ENCODE measurements at regions not wholly inside any gene's neighbourhood (a gene's known extent, or its start where the extent isn't known, plus 50 kb on each side); places are given as distances from the start of the nearest gene placed in this dataset.

DNA sequence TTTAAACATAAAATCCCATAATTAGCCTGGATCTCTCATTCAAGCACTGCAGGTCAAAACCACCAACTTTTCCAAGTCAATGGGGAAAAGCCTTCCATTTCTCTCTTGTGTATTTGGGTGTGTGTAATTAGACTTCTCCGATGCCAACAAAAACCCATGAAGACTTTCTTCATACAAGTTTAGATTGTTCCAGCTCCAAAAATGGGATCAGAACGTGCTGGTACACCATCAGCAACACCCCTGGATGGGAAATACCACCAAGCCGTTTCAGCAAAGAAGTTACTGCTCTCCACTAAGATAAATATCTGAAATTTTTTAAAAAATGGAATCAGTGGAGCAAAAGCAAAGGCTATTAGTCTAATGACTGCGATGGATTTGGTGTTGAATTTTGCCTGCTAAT lies 837.3 kb upstream of the SOX9 start:
- dilution Hi-C loops (cut with HindIII; ENCODE audit: low sequenced_read_pairs, unreplicated experiment) (no loop called here), in situ Hi-C loops (cut with MboI; ENCODE audit: low sequenced_read_pairs) (no loop called here), intact Hi-C loops (cut with micrococcal nuclease) (no loop called here)
- Histone ChIP-seq H3K4me3 (ENCODE audit: insufficient read depth, low read depth, low read length) (no peak overlapping the region), H2BK15ac (ENCODE audit: low read depth, low read length) (no peak overlapping the region), H3K36me3 (ENCODE audit: control insufficient read depth, insufficient read depth, low read length) (no peaks in the 10 kb centered on the region), H2BK20ac (ENCODE audit: low read depth, low read length) (no peak overlapping the region), H3K4ac (ENCODE audit: low read depth, low read length) (no peak overlapping the region), H4K8ac (ENCODE audit: low read depth in 2 of 2, low read length in 2 of 2) (no peak overlapping the region), H3K4me2 (ENCODE audit: low read depth, low read length) (no peak overlapping the region), H3K9me1 (ENCODE audit: insufficient read depth, low read length) (no peaks in the 10 kb centered on the region), H3K14ac (replicated peaks; ENCODE audit: low read depth, low read length) (no peak overlapping the region), H2AFZ (replicated peaks; ENCODE audit: low read length, poor library complexity) (no peak overlapping the region), H2AK9ac (replicated peaks; ENCODE audit: low read depth, low read length, poor library complexity) (no peak overlapping the region), H2AK5ac (ENCODE audit: low read depth, low read length) (no peak overlapping the region), H4K5ac (ENCODE audit: low read depth, low read length) (no peak overlapping the region), H4K91ac (ENCODE audit: insufficient read depth, low read depth, low read length) (no peak overlapping the region), H2BK120ac (ENCODE audit: low read depth, low read length) (no peak overlapping the region), H3K27me3 (ENCODE audit: control insufficient read depth, insufficient read depth, low read length) (no peaks in the 10 kb centered on the region), H3K79me1 (ENCODE audit: low read depth in 1 of 2, low read length in 2 of 2) (no peaks in the 10 kb centered on the region), H2BK5ac (ENCODE audit: low read depth, low read length, poor library complexity, severe bottlenecking) (no peak overlapping the region), H3K23ac (ENCODE audit: low read depth, low read length) (no peak overlapping the region), H3K27ac (ENCODE audit: insufficient read depth, low read length) (no peak overlapping the region), H3K18ac (ENCODE audit: low read depth, low read length) (no peak overlapping the region), H3K9me3 (ENCODE audit: control insufficient read depth, insufficient read depth, low read length) (no peaks in the 10 kb centered on the region), H3K9ac (ENCODE audit: low read depth, low read length) (no peak overlapping the region), H3K56ac (ENCODE audit: extremely low read depth, insufficient read depth, low read length) (no peak overlapping the region), H4K20me1 (ENCODE audit: insufficient read depth, low read length) (no peaks in the 10 kb centered on the region), H3K4me1 (ENCODE audit: control insufficient read depth, insufficient read depth, low read length) (no peaks in the 10 kb centered on the region)
- no peak for TF ChIP-seq MXI1 (IDR thresholded peaks at IDR 0.05; ENCODE audit: borderline replicate concordance, low read depth, low read length)
- TF ChIP-seq BHLHE40 (IDR thresholded peaks at IDR 0.05; ENCODE audit: low read depth, low read length), result no peak
- no peak for TF ChIP-seq POLR2A (IDR thresholded peaks at IDR 0.05; ENCODE audit: low read depth, low read length)
- no peak for TF ChIP-seq CHD1 (IDR thresholded peaks at IDR 0.05; ENCODE audit: low read depth, low read length)
- TF ChIP-seq RAD21 (IDR thresholded peaks at IDR 0.05; ENCODE audit: low read length), result no peak
- no peak for TF ChIP-seq RFX5 (IDR thresholded peaks at IDR 0.05; ENCODE audit: low read depth, low read length)
- TF ChIP-seq, protein P1, sequence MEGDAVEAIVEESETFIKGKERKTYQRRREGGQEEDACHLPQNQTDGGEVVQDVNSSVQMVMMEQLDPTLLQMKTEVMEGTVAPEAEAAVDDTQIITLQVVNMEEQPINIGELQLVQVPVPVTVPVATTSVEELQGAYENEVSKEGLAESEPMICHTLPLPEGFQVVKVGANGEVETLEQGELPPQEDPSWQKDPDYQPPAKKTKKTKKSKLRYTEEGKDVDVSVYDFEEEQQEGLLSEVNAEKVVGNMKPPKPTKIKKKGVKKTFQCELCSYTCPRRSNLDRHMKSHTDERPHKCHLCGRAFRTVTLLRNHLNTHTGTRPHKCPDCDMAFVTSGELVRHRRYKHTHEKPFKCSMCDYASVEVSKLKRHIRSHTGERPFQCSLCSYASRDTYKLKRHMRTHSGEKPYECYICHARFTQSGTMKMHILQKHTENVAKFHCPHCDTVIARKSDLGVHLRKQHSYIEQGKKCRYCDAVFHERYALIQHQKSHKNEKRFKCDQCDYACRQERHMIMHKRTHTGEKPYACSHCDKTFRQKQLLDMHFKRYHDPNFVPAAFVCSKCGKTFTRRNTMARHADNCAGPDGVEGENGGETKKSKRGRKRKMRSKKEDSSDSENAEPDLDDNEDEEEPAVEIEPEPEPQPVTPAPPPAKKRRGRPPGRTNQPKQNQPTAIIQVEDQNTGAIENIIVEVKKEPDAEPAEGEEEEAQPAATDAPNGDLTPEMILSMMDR (conservative IDR thresholded peaks at IDR 0.05; ENCODE audit: low read depth, low read length), result no peak
- TF ChIP-seq RCOR1 (IDR thresholded peaks at IDR 0.05; ENCODE audit: insufficient replicate concordance, low read length), result no peak
- no peak for TF ChIP-seq CEBPB (IDR thresholded peaks at IDR 0.05; ENCODE audit: low read depth, low read length)
- no peak for TF ChIP-seq MAFK (IDR thresholded peaks at IDR 0.05; ENCODE audit: low read depth, low read length)
- TF ChIP-seq FOS (IDR thresholded peaks at IDR 0.05; ENCODE audit: low read depth, low read length), result no peak
- TF ChIP-seq, protein P2, sequence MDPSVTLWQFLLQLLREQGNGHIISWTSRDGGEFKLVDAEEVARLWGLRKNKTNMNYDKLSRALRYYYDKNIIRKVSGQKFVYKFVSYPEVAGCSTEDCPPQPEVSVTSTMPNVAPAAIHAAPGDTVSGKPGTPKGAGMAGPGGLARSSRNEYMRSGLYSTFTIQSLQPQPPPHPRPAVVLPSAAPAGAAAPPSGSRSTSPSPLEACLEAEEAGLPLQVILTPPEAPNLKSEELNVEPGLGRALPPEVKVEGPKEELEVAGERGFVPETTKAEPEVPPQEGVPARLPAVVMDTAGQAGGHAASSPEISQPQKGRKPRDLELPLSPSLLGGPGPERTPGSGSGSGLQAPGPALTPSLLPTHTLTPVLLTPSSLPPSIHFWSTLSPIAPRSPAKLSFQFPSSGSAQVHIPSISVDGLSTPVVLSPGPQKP (IDR thresholded peaks at IDR 0.05; ENCODE audit: borderline replicate concordance, low read depth, low read length), result no peak
- TF ChIP-seq, protein P3, sequence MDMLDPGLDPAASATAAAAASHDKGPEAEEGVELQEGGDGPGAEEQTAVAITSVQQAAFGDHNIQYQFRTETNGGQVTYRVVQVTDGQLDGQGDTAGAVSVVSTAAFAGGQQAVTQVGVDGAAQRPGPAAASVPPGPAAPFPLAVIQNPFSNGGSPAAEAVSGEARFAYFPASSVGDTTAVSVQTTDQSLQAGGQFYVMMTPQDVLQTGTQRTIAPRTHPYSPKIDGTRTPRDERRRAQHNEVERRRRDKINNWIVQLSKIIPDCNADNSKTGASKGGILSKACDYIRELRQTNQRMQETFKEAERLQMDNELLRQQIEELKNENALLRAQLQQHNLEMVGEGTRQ (IDR thresholded peaks at IDR 0.05; ENCODE audit: low read depth, low read length), result no peak
- TF ChIP-seq NFE2L2 (IDR thresholded peaks at IDR 0.05; ENCODE audit: low read depth, low read length), result no peak
- TF ChIP-seq MAZ (IDR thresholded peaks at IDR 0.05; ENCODE audit: borderline replicate concordance, low read depth, low read length), result no peak
- no peak for TF ChIP-seq SMC3 (IDR thresholded peaks at IDR 0.05; ENCODE audit: low read depth, low read length)
- ChIA-PET CTCF (no interaction called here), POLR2A (ENCODE audit: unreplicated experiment) (no interaction called here)
- no CpG with 5 or more reads among the region's 4 CpGs for WGBS, 2 experiments (ENCODE audit: extremely low coverage in 2 of 2, insufficient read length in 1 of 2)
- no TSS peak for BruUV-seq (replicated peaks)
- ATAC-seq (ENCODE audit: low read depth) (no peak), DNase-seq (no peak)

Measured in IMR-90 (cell line).